SK-N-SH (cell line): ENCODE measurements at regions not wholly inside any gene's neighbourhood (a gene's known extent, or its start where the extent isn't known, plus 50 kb on each side); places are given as distances from the start of the nearest gene placed in this dataset.

Experiments
- CTCF ChIA-PET: fragments of 300-600, 350-600 bp; formaldehyde crosslinking; extraction: SDS; loops from one replicate; lab custom pipeline; 2021; lab: Yijun Ruan, JAX
- POLR2A ChIA-PET: fragments of 350-600 bp; sonication (Branson Sonifier 250); formaldehyde crosslinking; extraction: SDS; loops from one replicate; lab custom pipeline; 2020; ENCODE audit warnings: antibody characterized with exemption, inconsistent platforms; lab: Yijun Ruan, JAX
- DNase-seq: peaks from one replicate; pipeline ENCODE4 v3.0.0; 2012
- H2AFZ ChIP-seq: fragments of 200-600 bp; sonication (generic); 2 replicates; pipeline ENCODE4 v1.8.1; 2016; ENCODE audit warnings: antibody characterized with exemption, mild to moderate bottlenecking, low read depth
- H3F3A ChIP-seq: fragments of 200-600 bp; sonication (generic); replicated peaks from 2 replicates; pipeline ENCODE3; 2016; ENCODE audit warnings: antibody characterized with exemption, mild to moderate bottlenecking; ENCODE audit not compliant: insufficient read depth
- H3K27ac ChIP-seq, 2 experiments: fragments of 200-500 bp in 1 of 2; fragments of 200-600 bp in 1 of 2; sonication (Bioruptor generic) in 1 of 2; sonication (generic), shearing (Covaris generic) in 1 of 2; 2 replicates each; pipeline versions ENCODE4 v1.5.1 to v1.6.1; 2014 to 2016; ENCODE audit warnings: low read depth in 2 of 2, inconsistent platforms in 1 of 2, low read length in 1 of 2, mild to moderate bottlenecking in 1 of 2, mixed read lengths in 1 of 2
- H3K27me3 ChIP-seq: fragments of 200-600 bp; sonication (generic), shearing (Covaris generic); 2 replicates; pipeline ENCODE4 v1.6.1; 2016; ENCODE audit warnings: mixed run types; ENCODE audit not compliant: insufficient read depth
- H3K36me3 ChIP-seq, 2 experiments: fragments of 200-500 bp in 1 of 2; fragments of 200-600 bp in 1 of 2; sonication (Bioruptor generic) in 1 of 2; sonication (generic) in 1 of 2; replicated peaks in 1 of 2; 2 replicates each; pipeline versions ENCODE3 to v1.5.1; 2014 to 2016; ENCODE audit warnings: low read length in 1 of 2, mild to moderate bottlenecking in 1 of 2; ENCODE audit not compliant: insufficient read depth in 2 of 2, control insufficient read depth in 1 of 2
- H3K4me1 ChIP-seq, 2 experiments: fragments of 200-500 bp in 1 of 2; fragments of 200-600 bp in 1 of 2; sonication (Bioruptor generic) in 1 of 2; sonication (generic), shearing (Covaris generic) in 1 of 2; 2 replicates each; pipeline versions ENCODE4 v1.5.1 to v1.6.1; 2014 to 2016; ENCODE audit warnings: low read depth in 1 of 2, low read length in 1 of 2, mixed run types in 1 of 2; ENCODE audit not compliant: insufficient read depth in 2 of 2, control insufficient read depth in 1 of 2
- H3K4me2 ChIP-seq: fragments of 200-600 bp; sonication (generic), shearing (Covaris generic); 2 replicates; pipeline ENCODE4 v1.6.1; 2017; ENCODE audit warnings: mixed run types
- H3K4me3 ChIP-seq, 2 experiments: fragments of 200-500 bp in 1 of 2; fragments of 200-600 bp in 1 of 2; sonication (Bioruptor generic) in 1 of 2; sonication (generic), shearing (Covaris generic) in 1 of 2; 2 replicates each; pipeline versions ENCODE4 v1.5.1 to v1.8.1; 2014 to 2016; ENCODE audit warnings: low read depth in 2 of 2, inconsistent platforms in 1 of 2, low read length in 1 of 2, mild to moderate bottlenecking in 1 of 2, mixed read lengths in 1 of 2, moderate library complexity in 1 of 2
- H3K79me2 ChIP-seq: fragments of 200-600 bp; sonication (generic); 2 replicates; pipeline ENCODE4 v1.8.1; 2017; ENCODE audit warnings: mild to moderate bottlenecking; ENCODE audit not compliant: insufficient read depth
- H3K9ac ChIP-seq: fragments of 200-600 bp; sonication (generic); 2 replicates; pipeline ENCODE4 v1.6.1; 2017; ENCODE audit warnings: mixed run types
- H3K9me2 ChIP-seq: fragments of 200-600 bp; sonication (generic); 2 replicates; pipeline ENCODE4 v1.6.1; 2017; ENCODE audit warnings: mixed run types
- H3K9me3 ChIP-seq: fragments of 200-600 bp; sonication (generic); 2 replicates; pipeline ENCODE4 v1.6.1; 2017; ENCODE audit warnings: mixed run types, mild to moderate bottlenecking, moderate library complexity
- H4K20me1 ChIP-seq: fragments of 200-600 bp; sonication (generic); 2 replicates; pipeline ENCODE4 v1.6.1; 2017; ENCODE audit warnings: mild to moderate bottlenecking, mixed run types; ENCODE audit not compliant: insufficient read depth
- EP300 ChIP-seq, 2 experiments: IDR thresholded peaks; 2 replicates each; pipeline versions ENCODE4 v1.4.0 to v1.6.1; 2012; ENCODE audit warnings: borderline replicate concordance in 1 of 2, low read depth in 1 of 2, low read length in 1 of 2
- FOXM1 ChIP-seq: IDR thresholded peaks from 2 replicates; pipeline ENCODE4 v1.4.0; 2012; ENCODE audit warnings: low read depth, mild to moderate bottlenecking
- JUND ChIP-seq: IDR thresholded peaks from 2 replicates; pipeline ENCODE4 v1.4.0; 2012
- MEF2A ChIP-seq: IDR thresholded peaks from 2 replicates; pipeline ENCODE4 v1.4.0; 2012; ENCODE audit warnings: low read depth, borderline replicate concordance
- MXI1 ChIP-seq: IDR thresholded peaks from 2 replicates; pipeline ENCODE4 v1.6.1; 2012; ENCODE audit warnings: mild to moderate bottlenecking, low read depth, low read length, improper control_type of control experiment
- NRF1 ChIP-seq: IDR thresholded peaks from 2 replicates; pipeline ENCODE4 v1.6.1; 2012; ENCODE audit warnings: low read depth, mild to moderate bottlenecking, low read length
- POLR2AphosphoS5 ChIP-seq: IDR thresholded peaks from 2 replicates; pipeline ENCODE4 v1.6.1; 2012; ENCODE audit warnings: low read depth, low read length
- RCOR1 ChIP-seq: fragments of 150-350 bp; IDR thresholded peaks from 2 replicates; pipeline ENCODE4 v1.6.1; 2017; ENCODE audit warnings: antibody characterized with exemption, low read length
- RXRA ChIP-seq: IDR thresholded peaks from 2 replicates; pipeline ENCODE4 v1.4.0; 2012; ENCODE audit warnings: low read depth, mild to moderate bottlenecking, borderline replicate concordance
- ZBTB33 ChIP-seq: IDR thresholded peaks from 2 replicates; pipeline ENCODE4 v1.4.0; 2012; ENCODE audit warnings: low read depth, borderline replicate concordance
- WGBS: methylation state at CpG from one replicate; pipeline ENCODE4 v1.1.6; 2017; ENCODE audit warnings: low lambda C conversion rate; 5-methylcytosine and 5-hydroxymethylcytosine counted together

- TF ChIP-seq ZBTB33, result no peak
- TF ChIP-seq RXRA, result no peak
- TF ChIP-seq MEF2A, result no peak
Measured at GRCh38 chr5:152102057-152102456, 177.4 kb upstream of the GLRA1 start (continued).

GRCh38 chr5:152100462-152100861, 175.8 kb upstream of the GLRA1 start:
- H4K20me1 ChIP-seq, result no peaks in the 10 kb centered on the region
- TF ChIP-seq ZBTB33, result no peak
- TF ChIP-seq POLR2AphosphoS5, result no peak
- no peak for TF ChIP-seq JUND
- no peak for TF ChIP-seq EP300 (IDR thresholded peaks at IDR 0.05; ENCODE audit: borderline replicate concordance in 1 of 2, low read depth in 1 of 2, low read length in 1 of 2)
- no peaks in the 10 kb centered on the region for H3F3A ChIP-seq
- ChIA-PET CTCF (no interaction called here), POLR2A (no interaction called here)
- no peaks in the 10 kb centered on the region for H3K4me1 ChIP-seq
- no peak overlapping the region for H2AFZ ChIP-seq
- H3K9me3 ChIP-seq, result no peaks in the 10 kb centered on the region
- H3K4me2 ChIP-seq, result no peak overlapping the region
- H3K9me2 ChIP-seq, result no peaks in the 10 kb centered on the region
- H3K36me3 ChIP-seq, result no peaks in the 10 kb centered on the region
- no peak overlapping the region for H3K4me3 ChIP-seq
- no peak overlapping the region for H3K27ac ChIP-seq
- H3K27me3 ChIP-seq, result no peaks in the 10 kb centered on the region
- H3K79me2 ChIP-seq, result no peaks in the 10 kb centered on the region
- H3K9ac ChIP-seq, result no peak overlapping the region
- DNase-seq, result no peak

- Histone ChIP-seq H3K9me3 (no peaks in the 10 kb centered on the region), H3K9ac (no peak overlapping the region), H3K4me3 (no peak overlapping the region; a peak in 1 of 4 replicates), H3K4me1 (no peaks in the 10 kb centered on the region), H4K20me1 (no peaks in the 10 kb centered on the region), H3K4me2 (no peak overlapping the region), H3K36me3 (no peaks in the 10 kb centered on the region), H3K27ac (no peak overlapping the region), H3K79me2 (no peaks in the 10 kb centered on the region), H3K27me3 (no peaks in the 10 kb centered on the region), H2AFZ (no peak overlapping the region), H3K9me2 (no peaks in the 10 kb centered on the region), H3F3A (no peaks in the 10 kb centered on the region)
- TF ChIP-seq RCOR1 (no peak), NRF1 (no peak), MXI1 (no peak), FOXM1 (no peak)
- no peak for DNase-seq
- ChIA-PET CTCF (interaction anchor here (0.8 kb wide), 1 partner anchor 46 kb away, joined by 3 read pairs; no protein-coding TSS in a partner anchor), POLR2A (no interaction called here)
- WGBS, result 0% methylated on average over 1 of the region's 1 CpG
Measured at GRCh38 chr5:152097128-152097527, 172.5 kb upstream of the GLRA1 start.
